ENCODE measurements at regions not wholly inside any gene's neighbourhood (a gene's known extent, or its start where the extent isn't known, plus 50 kb on each side); places are given as distances from the start of the nearest gene placed in this dataset.

DNA sequence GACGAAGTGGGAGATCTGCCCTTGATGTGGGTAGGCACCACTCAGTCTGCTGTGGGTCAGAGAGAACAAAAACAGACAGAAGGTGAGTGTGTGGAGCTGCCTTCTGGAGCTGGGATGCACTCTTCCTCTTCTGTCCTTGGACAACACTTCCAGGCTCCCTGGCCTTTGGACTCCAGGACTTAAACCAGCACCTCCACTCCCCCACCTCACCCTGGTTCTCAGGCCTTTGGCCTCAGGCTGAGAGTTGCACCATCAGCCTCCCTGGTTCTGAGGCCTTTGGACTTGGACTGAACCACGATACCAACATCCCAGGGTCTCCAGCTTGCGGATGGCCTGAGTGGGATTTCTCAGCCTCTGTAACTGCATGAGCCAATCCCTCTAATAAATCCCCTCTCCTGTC, 68.1 kb upstream of the STUM start:
- TF ChIP-seq CTCF (IDR thresholded peaks at IDR 0.05), result no peak
- TF ChIP-seq, protein P1, sequence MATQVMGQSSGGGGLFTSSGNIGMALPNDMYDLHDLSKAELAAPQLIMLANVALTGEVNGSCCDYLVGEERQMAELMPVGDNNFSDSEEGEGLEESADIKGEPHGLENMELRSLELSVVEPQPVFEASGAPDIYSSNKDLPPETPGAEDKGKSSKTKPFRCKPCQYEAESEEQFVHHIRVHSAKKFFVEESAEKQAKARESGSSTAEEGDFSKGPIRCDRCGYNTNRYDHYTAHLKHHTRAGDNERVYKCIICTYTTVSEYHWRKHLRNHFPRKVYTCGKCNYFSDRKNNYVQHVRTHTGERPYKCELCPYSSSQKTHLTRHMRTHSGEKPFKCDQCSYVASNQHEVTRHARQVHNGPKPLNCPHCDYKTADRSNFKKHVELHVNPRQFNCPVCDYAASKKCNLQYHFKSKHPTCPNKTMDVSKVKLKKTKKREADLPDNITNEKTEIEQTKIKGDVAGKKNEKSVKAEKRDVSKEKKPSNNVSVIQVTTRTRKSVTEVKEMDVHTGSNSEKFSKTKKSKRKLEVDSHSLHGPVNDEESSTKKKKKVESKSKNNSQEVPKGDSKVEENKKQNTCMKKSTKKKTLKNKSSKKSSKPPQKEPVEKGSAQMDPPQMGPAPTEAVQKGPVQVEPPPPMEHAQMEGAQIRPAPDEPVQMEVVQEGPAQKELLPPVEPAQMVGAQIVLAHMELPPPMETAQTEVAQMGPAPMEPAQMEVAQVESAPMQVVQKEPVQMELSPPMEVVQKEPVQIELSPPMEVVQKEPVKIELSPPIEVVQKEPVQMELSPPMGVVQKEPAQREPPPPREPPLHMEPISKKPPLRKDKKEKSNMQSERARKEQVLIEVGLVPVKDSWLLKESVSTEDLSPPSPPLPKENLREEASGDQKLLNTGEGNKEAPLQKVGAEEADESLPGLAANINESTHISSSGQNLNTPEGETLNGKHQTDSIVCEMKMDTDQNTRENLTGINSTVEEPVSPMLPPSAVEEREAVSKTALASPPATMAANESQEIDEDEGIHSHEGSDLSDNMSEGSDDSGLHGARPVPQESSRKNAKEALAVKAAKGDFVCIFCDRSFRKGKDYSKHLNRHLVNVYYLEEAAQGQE (IDR thresholded peaks at IDR 0.05; ENCODE audit: insufficient read depth in 1 of 2, low read depth in 2 of 2, low read length in 1 of 2), result no peak
- no peak for TF ChIP-seq POLR2AphosphoS5 (IDR thresholded peaks at IDR 0.05; ENCODE audit: low read depth, low read length)

Measured in Panc1 (cell line).